ENCODE measurements at regions not wholly inside any gene's neighbourhood (a gene's known extent, or its start where the extent isn't known, plus 50 kb on each side); places are given as distances from the start of the nearest gene placed in this dataset.

- H3K27ac ChIP-seq = no peak overlapping the region
- no peaks in the 10 kb centered on the region for H3K27me3 ChIP-seq (replicated peaks in 1 of 7)
- 87 to 93% (median 90%) methylated on average over 1 of the region's 1 CpG for WGBS, 5 donors
- intact Hi-C loops (cut with DNase I; ENCODE audit: low total_unique reads) = no loop called here
- no peaks in the 10 kb centered on the region for H3K9me3 ChIP-seq
- TF ChIP-seq, protein P1, sequence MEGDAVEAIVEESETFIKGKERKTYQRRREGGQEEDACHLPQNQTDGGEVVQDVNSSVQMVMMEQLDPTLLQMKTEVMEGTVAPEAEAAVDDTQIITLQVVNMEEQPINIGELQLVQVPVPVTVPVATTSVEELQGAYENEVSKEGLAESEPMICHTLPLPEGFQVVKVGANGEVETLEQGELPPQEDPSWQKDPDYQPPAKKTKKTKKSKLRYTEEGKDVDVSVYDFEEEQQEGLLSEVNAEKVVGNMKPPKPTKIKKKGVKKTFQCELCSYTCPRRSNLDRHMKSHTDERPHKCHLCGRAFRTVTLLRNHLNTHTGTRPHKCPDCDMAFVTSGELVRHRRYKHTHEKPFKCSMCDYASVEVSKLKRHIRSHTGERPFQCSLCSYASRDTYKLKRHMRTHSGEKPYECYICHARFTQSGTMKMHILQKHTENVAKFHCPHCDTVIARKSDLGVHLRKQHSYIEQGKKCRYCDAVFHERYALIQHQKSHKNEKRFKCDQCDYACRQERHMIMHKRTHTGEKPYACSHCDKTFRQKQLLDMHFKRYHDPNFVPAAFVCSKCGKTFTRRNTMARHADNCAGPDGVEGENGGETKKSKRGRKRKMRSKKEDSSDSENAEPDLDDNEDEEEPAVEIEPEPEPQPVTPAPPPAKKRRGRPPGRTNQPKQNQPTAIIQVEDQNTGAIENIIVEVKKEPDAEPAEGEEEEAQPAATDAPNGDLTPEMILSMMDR (IDR thresholded peaks at IDR 0.05 in 8 of 11, conservative IDR thresholded peaks at IDR 0.05 in 3 of 11) = no peak
- no peak for TF ChIP-seq POLR2AphosphoS5 (IDR thresholded peaks at IDR 0.05)
- no peak for TF ChIP-seq POLR2A (IDR thresholded peaks at IDR 0.05)
- DNase-seq = no peak
- no peaks in the 10 kb centered on the region for H3K36me3 ChIP-seq
- no peak overlapping the region for H3K4me3 ChIP-seq
- H3K4me1 ChIP-seq = no peaks in the 10 kb centered on the region
Observed at GRCh38 chr4:124295413-124295812, 417.1 kb downstream of the ANKRD50 start.

- Histone ChIP-seq H3K27me3 (replicated peaks in 1 of 7) (no peaks in the 10 kb centered on the region), H3K27ac (no peak overlapping the region), H3K9me3 (no peaks in the 10 kb centered on the region), H3K4me1 (no peaks in the 10 kb centered on the region), H3K36me3 (no peaks in the 10 kb centered on the region), H3K4me3 (no peak overlapping the region)
- 20 to 26% (median 21%) methylated on average over 3 of the region's 3 CpGs for WGBS, 5 donors
- no peak for DNase-seq
- TF ChIP-seq POLR2AphosphoS5 (IDR thresholded peaks at IDR 0.05) = no peak
- TF ChIP-seq POLR2A (IDR thresholded peaks at IDR 0.05) = no peak
- TF ChIP-seq, protein P1 (IDR thresholded peaks at IDR 0.05 in 8 of 11, conservative IDR thresholded peaks at IDR 0.05 in 3 of 11) = no peak
- intact Hi-C loops (cut with DNase I; ENCODE audit: low total_unique reads) = no loop called here
Observed at GRCh38 chr4:124304941-124305340, 407.6 kb downstream of the ANKRD50 start.

GRCh38 chr4:124306352-124306751, 406.2 kb downstream of the ANKRD50 start:
- H3K4me1 ChIP-seq = no peaks in the 10 kb centered on the region
- H3K9me3 ChIP-seq = no peaks in the 10 kb centered on the region
- no peak overlapping the region for H3K4me3 ChIP-seq
- H3K27me3 ChIP-seq (replicated peaks in 1 of 7) = no peaks in the 10 kb centered on the region
- TF ChIP-seq POLR2AphosphoS5 (IDR thresholded peaks at IDR 0.05) (no peak), POLR2A (IDR thresholded peaks at IDR 0.05) (no peak)
- TF ChIP-seq, protein P1 (IDR thresholded peaks at IDR 0.05 in 8 of 11, conservative IDR thresholded peaks at IDR 0.05 in 3 of 11) = no peak
- no peak for DNase-seq
- intact Hi-C loops (cut with DNase I; ENCODE audit: low total_unique reads) = no loop called here
- 84 to 100% (median 89%) methylated on average over 1 of the region's 1 CpG for WGBS, 5 donors
- H3K36me3 ChIP-seq = no peaks in the 10 kb centered on the region
- H3K27ac ChIP-seq = no peak overlapping the region

GRCh38 chr4:124307143-124307542, 405.4 kb downstream of the ANKRD50 start:
- WGBS, 5 donors = 75 to 93% (median 87%) methylated on average over 3 of the region's 3 CpGs
- intact Hi-C loops (cut with DNase I; ENCODE audit: low total_unique reads) = no loop called here

More at GRCh38 chr4:124307143-124307542, 405.4 kb downstream of the ANKRD50 start:
- no peak overlapping the region for H3K27ac ChIP-seq
- no peaks in the 10 kb centered on the region for H3K36me3 ChIP-seq
- no peak overlapping the region for H3K4me3 ChIP-seq
- H3K9me3 ChIP-seq = no peaks in the 10 kb centered on the region
- no peaks in the 10 kb centered on the region for H3K27me3 ChIP-seq (replicated peaks in 1 of 7)
- TF ChIP-seq, protein P1 (IDR thresholded peaks at IDR 0.05 in 8 of 11, conservative IDR thresholded peaks at IDR 0.05 in 3 of 11) = no peak
- TF ChIP-seq POLR2AphosphoS5 (IDR thresholded peaks at IDR 0.05) = no peak
- TF ChIP-seq POLR2A (IDR thresholded peaks at IDR 0.05) = no peak
- no peaks in the 10 kb centered on the region for H3K4me1 ChIP-seq
- DNase-seq = no peak
